Thyroid gland (tissue), 4 donors: ENCODE measurements at regions not wholly inside any gene's neighbourhood (a gene's known extent, or its start where the extent isn't known, plus 50 kb on each side); places are given as distances from the start of the nearest gene placed in this dataset.
"Not testable (repeated sequence)": the region's sequence is repeated elsewhere in the genome, so short reads cannot be mapped to it uniquely, and the experiment has no call there.

Experiments
- CTCF ChIP-seq, 6 experiments: fragments of 200-600 bp in 3 of 6; fragments of 450-650 bp in 3 of 6; sonication (generic) in 3 of 6; IDR thresholded peaks; one replicate each; pipeline ENCODE4 v1.5.1; 2016 to 2019; ENCODE audit warnings: antibody characterized with exemption in 6 of 6, mild to moderate bottlenecking in 2 of 6, inconsistent platforms in 1 of 6, moderate library complexity in 1 of 6
- POLR2A ChIP-seq, 2 donors: fragments of 450-650 bp; IDR thresholded peaks; one replicate each; pipeline ENCODE4 v1.6.1; 2017; ENCODE audit warnings: antibody characterized with exemption in 2 of 2, mild to moderate bottlenecking in 2 of 2, moderate library complexity in 1 of 2

- not testable (repeated sequence) for TF ChIP-seq CTCF, POLR2A (IDR thresholded peaks at IDR 0.05)
Measured at GRCh38 chrY:18855184-18855583, 81.6 kb upstream of the HSFY2 start.
